ENCODE measurements at regions not wholly inside any gene's neighbourhood (a gene's known extent, or its start where the extent isn't known, plus 50 kb on each side); places are given as distances from the start of the nearest gene placed in this dataset.

- H3K4me1 ChIP-seq = no peaks in the 10 kb centered on the region
Measured at GRCh38 chr10:88097536-88097935, 234.1 kb downstream of the PTEN start.

DNA sequence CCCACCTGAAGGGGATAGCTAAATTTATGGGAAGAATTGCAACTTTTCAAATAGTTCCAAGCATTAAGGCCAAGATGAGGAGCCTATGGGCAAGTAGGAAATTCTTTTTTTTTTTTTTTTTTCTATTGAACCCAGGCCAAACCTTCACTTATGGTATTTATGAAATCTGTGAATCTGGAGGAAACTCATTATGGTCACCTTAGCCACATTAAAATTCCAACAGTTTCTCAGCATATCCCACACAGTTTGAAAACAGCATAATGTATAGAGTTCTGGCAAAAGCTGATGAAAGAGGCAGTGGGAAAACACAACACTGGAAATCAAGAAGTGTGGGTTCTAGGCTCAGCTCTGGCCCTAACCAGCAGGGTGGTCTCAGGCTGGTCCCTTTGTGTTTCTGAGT lies 236.9 kb downstream of the PTEN start:
- intact Hi-C loops (cut with micrococcal nuclease; ENCODE audit: unreplicated experiment) = no loop called here
- no TSS peak for BruUV-seq (replicated peaks)
- H3K27ac Mint-ChIP-seq (ENCODE audit: unreplicated experiment) = no peak overlapping the region
- no peaks in the 10 kb centered on the region for H3K27me3 ChIP-seq (replicated peaks; ENCODE audit: control insufficient read depth, insufficient read depth, low read length)
- no peaks in the 10 kb centered on the region for H3K9me3 Mint-ChIP-seq (ENCODE audit: unreplicated experiment)
- CTCF ChIA-PET = no interaction called here
- H3K36me3 Mint-ChIP-seq (ENCODE audit: insufficient read depth, unreplicated experiment) = no peaks in the 10 kb centered on the region
- H3K4me1 Mint-ChIP-seq (ENCODE audit: low read depth, unreplicated experiment) = no peaks in the 10 kb centered on the region
- POLR2A ChIA-PET = no interaction called here
- no peaks in the 10 kb centered on the region for H3K27me3 Mint-ChIP-seq (ENCODE audit: insufficient read depth, unreplicated experiment)
- DNase-seq = no peak
- TF ChIP-seq, protein P1, sequence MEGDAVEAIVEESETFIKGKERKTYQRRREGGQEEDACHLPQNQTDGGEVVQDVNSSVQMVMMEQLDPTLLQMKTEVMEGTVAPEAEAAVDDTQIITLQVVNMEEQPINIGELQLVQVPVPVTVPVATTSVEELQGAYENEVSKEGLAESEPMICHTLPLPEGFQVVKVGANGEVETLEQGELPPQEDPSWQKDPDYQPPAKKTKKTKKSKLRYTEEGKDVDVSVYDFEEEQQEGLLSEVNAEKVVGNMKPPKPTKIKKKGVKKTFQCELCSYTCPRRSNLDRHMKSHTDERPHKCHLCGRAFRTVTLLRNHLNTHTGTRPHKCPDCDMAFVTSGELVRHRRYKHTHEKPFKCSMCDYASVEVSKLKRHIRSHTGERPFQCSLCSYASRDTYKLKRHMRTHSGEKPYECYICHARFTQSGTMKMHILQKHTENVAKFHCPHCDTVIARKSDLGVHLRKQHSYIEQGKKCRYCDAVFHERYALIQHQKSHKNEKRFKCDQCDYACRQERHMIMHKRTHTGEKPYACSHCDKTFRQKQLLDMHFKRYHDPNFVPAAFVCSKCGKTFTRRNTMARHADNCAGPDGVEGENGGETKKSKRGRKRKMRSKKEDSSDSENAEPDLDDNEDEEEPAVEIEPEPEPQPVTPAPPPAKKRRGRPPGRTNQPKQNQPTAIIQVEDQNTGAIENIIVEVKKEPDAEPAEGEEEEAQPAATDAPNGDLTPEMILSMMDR (IDR thresholded peaks at IDR 0.05; ENCODE audit: insufficient read depth in 1 of 2, low read depth in 1 of 2, low read length in 1 of 2, severe bottlenecking in 1 of 2, unreplicated experiment in 1 of 2) = no peak
- no peak overlapping the region for H3K4me3 Mint-ChIP-seq (ENCODE audit: unreplicated experiment)
- H3K36me3 ChIP-seq (ENCODE audit: control insufficient read depth, insufficient read depth, low read length) = no peaks in the 10 kb centered on the region
- H3K4me1 ChIP-seq = no peaks in the 10 kb centered on the region
- H3K4me3 ChIP-seq (ENCODE audit: low read depth, low read length) = no peak overlapping the region
- H3K9me3 ChIP-seq = no peaks in the 10 kb centered on the region

More at GRCh38 chr10:88097536-88097935, 234.1 kb downstream of the PTEN start:
- Mint-ChIP-seq H3K4me3 (ENCODE audit: unreplicated experiment) (no peak overlapping the region), H3K27ac (ENCODE audit: unreplicated experiment) (no peak overlapping the region), H3K27me3 (ENCODE audit: insufficient read depth, unreplicated experiment) (no peaks in the 10 kb centered on the region), H3K9me3 (ENCODE audit: unreplicated experiment) (no peaks in the 10 kb centered on the region), H3K4me1 (ENCODE audit: low read depth, unreplicated experiment) (no peaks in the 10 kb centered on the region), H3K36me3 (ENCODE audit: insufficient read depth, unreplicated experiment) (no peaks in the 10 kb centered on the region)
- H3K9me3 ChIP-seq = no peaks in the 10 kb centered on the region
- POLR2A ChIA-PET = no interaction called here
- H3K36me3 ChIP-seq (ENCODE audit: control insufficient read depth, insufficient read depth, low read length) = no peaks in the 10 kb centered on the region
- CTCF ChIA-PET = no interaction called here
- no TSS peak for BruUV-seq (replicated peaks)
- no peaks in the 10 kb centered on the region for H3K27me3 ChIP-seq (replicated peaks; ENCODE audit: control insufficient read depth, insufficient read depth, low read length)
- no peak overlapping the region for H3K4me3 ChIP-seq (ENCODE audit: low read depth, low read length)
- intact Hi-C loops (cut with micrococcal nuclease; ENCODE audit: unreplicated experiment) = no loop called here
- DNase-seq = no peak
- TF ChIP-seq, protein P1 (IDR thresholded peaks at IDR 0.05; ENCODE audit: insufficient read depth in 1 of 2, low read depth in 1 of 2, low read length in 1 of 2, severe bottlenecking in 1 of 2, unreplicated experiment in 1 of 2) = no peak

DNA sequence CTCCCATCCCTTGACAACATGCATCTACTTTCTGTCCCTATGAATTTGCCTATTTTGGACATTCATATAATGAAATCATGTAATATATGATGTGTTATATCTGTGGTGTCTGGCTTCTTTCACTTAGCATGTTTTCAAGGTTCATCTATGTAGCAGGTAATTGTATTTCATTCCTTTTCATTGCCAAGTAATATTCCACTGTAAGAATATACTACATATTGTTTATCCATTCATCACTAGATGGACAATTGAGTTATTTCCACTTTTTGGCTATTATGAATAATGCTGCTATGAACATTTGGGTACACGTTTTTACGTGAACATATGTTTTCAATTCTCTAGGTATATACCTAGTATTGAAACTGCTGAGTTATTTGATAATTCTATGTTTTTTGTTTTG lies 238.2 kb downstream of the PTEN start:
- Mint-ChIP-seq H3K27ac (ENCODE audit: unreplicated experiment) (no peak overlapping the region), H3K27me3 (ENCODE audit: insufficient read depth, unreplicated experiment) (no peaks in the 10 kb centered on the region), H3K4me3 (ENCODE audit: unreplicated experiment) (no peak overlapping the region), H3K4me1 (ENCODE audit: low read depth, unreplicated experiment) (no peaks in the 10 kb centered on the region), H3K9me3 (ENCODE audit: unreplicated experiment) (no peaks in the 10 kb centered on the region), H3K36me3 (ENCODE audit: insufficient read depth, unreplicated experiment) (no peaks in the 10 kb centered on the region)
- intact Hi-C loops (cut with micrococcal nuclease; ENCODE audit: unreplicated experiment) = no loop called here
- CTCF ChIA-PET = no interaction called here
- DNase-seq = no peak
- Histone ChIP-seq H3K4me3 (ENCODE audit: low read depth, low read length) (no peak overlapping the region), H3K9me3 (no peaks in the 10 kb centered on the region), H3K36me3 (ENCODE audit: control insufficient read depth, insufficient read depth, low read length) (no peaks in the 10 kb centered on the region), H3K4me1 (no peaks in the 10 kb centered on the region), H3K27me3 (replicated peaks; ENCODE audit: control insufficient read depth, insufficient read depth, low read length) (no peaks in the 10 kb centered on the region)
- TF ChIP-seq, protein P1 (IDR thresholded peaks at IDR 0.05; ENCODE audit: insufficient read depth in 1 of 2, low read depth in 1 of 2, low read length in 1 of 2, severe bottlenecking in 1 of 2, unreplicated experiment in 1 of 2) = no peak
- POLR2A ChIA-PET = no interaction called here
- BruUV-seq (replicated peaks) = no TSS peak
